K562 (cell line): ENCODE measurements at regions not wholly inside any gene's neighbourhood (a gene's known extent, or its start where the extent isn't known, plus 50 kb on each side); places are given as distances from the start of the nearest gene placed in this dataset.
"Not testable (repeated sequence)": the region's sequence is repeated elsewhere in the genome, so short reads cannot be mapped to it uniquely, and the experiment has no call there.

Experiments used
- ATAC-seq: fragments of 200-7000 bp; cut with Tn5 transposase; 3 replicates; pipeline ENCODE4 v1.9.1; 2020; ENCODE audit warnings: moderate library complexity
- BruUV-seq: library from RNA; stranded (reverse); fragments of 400-500 nt; replicated peaks from 2 replicates; lab custom pipeline; 2021; lab: Mats Ljungman, UMichigan
- CTCF ChIA-PET: fragments of 300-600 bp; formaldehyde crosslinking; extraction: SDS; loops from one replicate; lab custom pipeline; 2021; ENCODE audit warnings: low intra/inter-chr PET ratio; lab: Yijun Ruan, JAX
- POLR2A ChIA-PET: fragments of 300-600, 350-650 bp; sonication (Branson Sonifier 250); formaldehyde crosslinking; extraction: SDS; loops from one replicate; lab custom pipeline; 2021; ENCODE audit warnings: antibody characterized with exemption, inconsistent platforms; lab: Yijun Ruan, JAX
- DNase-seq, 4 experiments: peaks; one replicate each; pipeline versions ENCODE4 v3.0.0 to v3.0.0-alpha.2; 2011 to 2018; ENCODE audit warnings: low spot score in 3 of 4, mixed read lengths in 3 of 4; ENCODE audit errors: extremely low read depth in 1 of 4
- FAIRE-seq: peaks from 2 replicates; lab custom pipeline; 2011; peaks lifted over from hg19 to GRCh38; lab: Jason Lieb, UNC
- H2AFZ ChIP-seq: 2 replicates; pipeline ENCODE4 v1.6.0; 2011; ENCODE audit warnings: low read depth, low read length, control low read depth, inconsistent platforms
- H3K27ac ChIP-seq: fragments of 200-600 bp; 3 replicates; pipeline ENCODE4 v1.8.0; 2011; ENCODE audit warnings: low read depth, mild to moderate bottlenecking, control low read depth, inconsistent platforms, low read length, moderate library complexity, mixed read lengths; ENCODE audit errors: extremely low read depth
- H3K27me3 ChIP-seq, 2 experiments: fragments of 300-600 bp in 1 of 2; 2 replicates in 1 of 2; 3 replicates in 1 of 2; pipeline versions ENCODE4 v1.6.0 to v1.8.0; 2011; ENCODE audit warnings: inconsistent platforms in 2 of 2, low read length in 2 of 2, mild to moderate bottlenecking in 1 of 2, mixed read lengths in 1 of 2, moderate library complexity in 1 of 2; ENCODE audit not compliant: control insufficient read depth in 2 of 2, insufficient read depth in 2 of 2
- H3K36me3 ChIP-seq: fragments of 300-600 bp; 3 replicates; pipeline ENCODE4 v1.8.0; 2011; ENCODE audit warnings: mild to moderate bottlenecking, low read length, inconsistent platforms; ENCODE audit not compliant: control insufficient read depth, insufficient read depth
- H3K4me1 ChIP-seq, 2 experiments: fragments of 200-600 bp in 1 of 2; replicated peaks in 1 of 2; 2 replicates in 1 of 2; 3 replicates in 1 of 2; pipeline versions ENCODE4 v1.5.1 to v1.8.0; 2011; ENCODE audit warnings: inconsistent platforms in 2 of 2, low read length in 2 of 2, mild to moderate bottlenecking in 1 of 2, mixed read lengths in 1 of 2, moderate library complexity in 1 of 2; ENCODE audit not compliant: control insufficient read depth in 2 of 2, insufficient read depth in 2 of 2
- H3K4me2 ChIP-seq: 2 replicates; pipeline ENCODE4 v1.6.1; 2011; ENCODE audit warnings: low read length, control low read depth, inconsistent platforms, mixed read lengths; ENCODE audit not compliant: insufficient read depth
- H3K4me3 ChIP-seq: fragments of 200-600 bp; sonication (generic), shearing (Covaris generic); 2 replicates; pipeline ENCODE4 v1.5.1; 2016; ENCODE audit warnings: control low read depth, inconsistent platforms
- H3K79me2 ChIP-seq: fragments of 200-600 bp; 3 replicates; pipeline ENCODE4 v1.8.0; 2011; ENCODE audit warnings: low read length, inconsistent platforms; ENCODE audit not compliant: control insufficient read depth, insufficient read depth
- H3K9ac ChIP-seq, 2 experiments: 2 replicates each; pipeline versions ENCODE4 v1.6.0 to v1.6.1; 2011; ENCODE audit warnings: low read depth in 2 of 2, low read length in 2 of 2, control low read depth in 1 of 2, inconsistent platforms in 1 of 2, mild to moderate bottlenecking in 1 of 2, mixed read lengths in 1 of 2; ENCODE audit not compliant: insufficient read depth in 1 of 2
- H3K9me1 ChIP-seq: one replicate; pipeline ENCODE4 v1.6.0; 2011; ENCODE audit warnings: inconsistent platforms, mild to moderate bottlenecking, low read length, moderate library complexity; ENCODE audit not compliant: control insufficient read depth, insufficient read depth
- H3K9me3 ChIP-seq: replicated peaks from 2 replicates; pipeline ENCODE4 v1.5.1; 2011; ENCODE audit warnings: low read depth, low read length, inconsistent platforms; ENCODE audit not compliant: control insufficient read depth, insufficient read depth
- H4K20me1 ChIP-seq: replicated peaks from 2 replicates; pipeline ENCODE4 v1.6.1; 2011; ENCODE audit warnings: low read length, inconsistent platforms, mixed read lengths; ENCODE audit not compliant: control insufficient read depth, insufficient read depth
- CBX2 ChIP-seq: fragments of 200-600 bp; sonication (generic); IDR thresholded peaks from one replicate; pipeline ENCODE4 v1.6.1; 2012; ENCODE audit warnings: mild to moderate bottlenecking, low read length, inconsistent platforms; ENCODE audit not compliant: insufficient read depth, poor library complexity, severe bottlenecking
- WGBS: fragments of 100-300 bp; shearing (Covaris generic); methylation state at CpG from one replicate; pipeline ENCODE4 v1.1.6; 2016; ENCODE audit warnings: low coverage, mixed read lengths; ENCODE audit not compliant: insufficient coverage; ENCODE audit errors: missing lambda C conversion rate; 5-methylcytosine and 5-hydroxymethylcytosine counted together
- in situ Hi-C: fragments of 300-500 bp; cut with MboI; formaldehyde crosslinking; loops from 4 replicates; pipeline ENCODE4 v1.15.0; 2018; ENCODE audit warnings: inconsistent platforms, mixed read lengths
- intact Hi-C: fragments of 100-400 bp; cut with micrococcal nuclease; formaldehyde crosslinking; loops from 2 replicates; pipeline ENCODE4 v1.14.2; 2022
- TF ChIP-seq, protein P1 (sequence below): fragments of 250-450 bp; sonication (Bioruptor Pico); IDR thresholded peaks from 2 replicates; pipeline ENCODE4 v1.5.0; 2021; ENCODE audit warnings: mild to moderate bottlenecking, moderate library complexity

DNA sequence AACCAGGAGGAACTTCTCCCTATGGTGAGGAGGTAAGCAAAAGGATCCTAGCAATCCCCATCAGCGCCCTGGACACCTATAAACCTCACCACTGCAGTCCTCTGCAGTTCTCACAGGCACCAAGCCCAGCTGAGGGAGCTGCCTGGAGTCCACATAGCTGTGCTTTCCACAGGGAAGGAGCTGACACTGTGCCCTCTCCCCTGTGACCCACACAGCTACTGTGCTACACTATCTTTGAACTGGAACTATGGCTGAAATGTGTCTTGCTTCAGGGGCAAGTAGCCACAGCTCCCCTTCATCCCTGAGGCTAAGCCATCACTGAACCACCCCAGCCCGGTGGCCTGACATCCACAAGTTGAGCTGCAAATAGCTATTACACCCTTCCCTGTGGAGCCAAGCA, 208.5 kb upstream of the RPL34 start (continued):
- TF ChIP-seq, protein P1, sequence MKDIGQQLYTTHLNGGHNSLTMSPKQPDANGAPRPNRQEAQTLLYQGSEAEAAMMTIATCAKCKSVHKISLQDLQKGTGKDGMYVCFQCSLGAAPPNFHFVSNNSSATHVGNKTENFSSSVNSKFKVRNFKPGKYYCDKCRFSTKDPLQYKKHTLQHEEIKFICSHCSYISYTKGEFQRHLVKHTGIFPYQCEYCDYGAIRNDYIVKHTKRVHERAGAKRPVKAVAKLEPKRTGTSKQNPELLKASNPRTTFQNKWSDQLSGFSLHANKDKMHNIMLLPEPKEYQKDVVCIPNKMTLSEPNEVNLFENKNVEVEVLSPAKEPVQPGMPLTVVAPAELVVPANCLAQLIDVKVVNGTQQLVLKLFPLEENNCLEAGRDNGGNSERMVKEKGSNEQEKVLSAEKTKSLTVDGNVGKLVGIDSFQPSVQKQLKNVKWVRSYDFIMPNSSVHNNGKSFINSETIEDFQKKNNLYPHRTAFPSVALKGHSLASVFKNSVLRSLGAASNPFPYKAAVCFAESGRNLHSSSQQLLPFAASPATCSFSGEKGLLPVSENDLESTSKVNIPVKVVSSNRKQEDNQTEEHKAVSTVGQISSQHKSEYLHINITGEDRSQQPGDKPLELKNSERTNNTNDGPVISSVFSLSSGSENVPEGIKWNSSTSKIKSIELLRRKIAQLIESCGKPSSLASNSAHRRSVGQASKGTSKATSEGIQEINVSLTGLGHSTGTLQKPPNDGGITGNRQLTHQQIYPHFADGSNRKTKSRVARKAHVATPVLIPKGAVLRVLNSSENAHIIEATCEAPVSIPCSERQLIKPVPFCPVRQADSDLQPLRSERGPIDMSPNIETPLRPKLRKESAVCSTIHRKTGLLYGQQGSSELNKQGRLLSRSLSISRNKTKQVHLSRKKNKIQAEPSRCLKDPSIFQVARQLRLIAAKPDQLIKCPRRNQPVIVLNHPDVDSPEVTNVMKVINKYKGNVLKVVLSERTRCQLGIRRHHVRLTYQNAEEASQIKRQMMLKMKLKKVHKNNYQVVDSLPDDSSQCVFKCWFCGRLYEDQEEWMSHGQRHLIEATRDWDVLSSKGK (CRISPR knock-in tag), result no peak
- TF ChIP-seq CBX2, result no peak

DNA sequence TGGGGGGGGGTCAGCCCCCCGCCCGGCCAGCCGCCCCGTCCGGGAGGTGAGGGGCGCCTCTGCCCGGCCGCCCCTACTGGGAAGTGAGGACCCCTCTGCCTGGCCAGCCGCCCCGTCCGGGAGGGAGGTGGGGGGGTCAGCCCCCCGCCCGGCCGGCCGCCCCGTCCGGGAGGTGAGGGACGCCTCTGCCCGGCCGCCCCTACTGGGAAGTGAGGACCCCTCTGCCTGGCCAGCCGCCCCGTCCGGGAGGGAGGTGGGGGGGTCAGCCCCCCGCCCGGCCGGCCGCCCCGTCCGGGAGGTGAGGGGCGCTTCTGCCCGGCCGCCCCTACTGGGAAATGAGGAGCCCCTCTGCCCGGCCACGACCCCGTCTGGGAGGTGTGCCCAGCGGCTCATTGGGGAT, 210.7 kb upstream of the RPL34 start:
- intact Hi-C loops, H3K4me1 ChIP-seq, H4K20me1 ChIP-seq, BruUV-seq, ATAC-seq, H3K9me1 ChIP-seq, H3K79me2 ChIP-seq, H3K27ac ChIP-seq, H3K9ac ChIP-seq, H3K4me2 ChIP-seq, FAIRE-seq, H3K36me3 ChIP-seq, DNase-seq, H2AFZ ChIP-seq, in situ Hi-C loops, H3K4me3 ChIP-seq, POLR2A ChIA-PET, H3K27me3 ChIP-seq, H3K9me3 ChIP-seq, CTCF ChIA-PET: not testable (repeated sequence)
- no CpG with 5 or more reads among the region's 36 CpGs for WGBS
